GM19023 (cell line): ENCODE measurements at regions not wholly inside any gene's neighbourhood (a gene's known extent, or its start where the extent isn't known, plus 50 kb on each side); places are given as distances from the start of the nearest gene placed in this dataset.

ENCODE experiments used
- ATAC-seq: cut with Tn5 transposase; IDR thresholded peaks from one replicate; pipeline ENCODE4 v1.9.1; 2021; ENCODE audit warnings: mild to moderate bottlenecking, moderate library complexity; ENCODE audit not compliant: unreplicated experiment

GRCh38 chr17:33473061-33473460, 180.0 kb upstream of the ASIC2 start:
- ATAC-seq = no peak

- no peak for ATAC-seq
These were observed 181.7 kb upstream of the ASIC2 start for GRCh38 chr17:33474789-33475188.

- ATAC-seq = no peak
These were observed 182.5 kb upstream of the ASIC2 start for GRCh38 chr17:33475594-33475993.

GRCh38 chr17:33481652-33482051, 188.6 kb upstream of the ASIC2 start:
- ATAC-seq = no peak

GRCh38 chr17:33482636-33483035, 189.5 kb upstream of the ASIC2 start:
- no peak for ATAC-seq

GRCh38 chr17:33484559-33484958, 191.5 kb upstream of the ASIC2 start:
- no peak for ATAC-seq

GRCh38 chr17:33486135-33486885, 193.2 kb upstream of the ASIC2 start:
- no peak for ATAC-seq

GRCh38 chr17:33487187-33487879, 194.2 kb upstream of the ASIC2 start:
- ATAC-seq = no peak

- ATAC-seq = no peak
These were observed 198.9 kb upstream of the ASIC2 start for GRCh38 chr17:33491871-33492481.

GRCh38 chr17:33492731-33493265, 199.7 kb upstream of the ASIC2 start:
- no peak for ATAC-seq

- ATAC-seq = no peak
These were observed 200.5 kb upstream of the ASIC2 start for GRCh38 chr17:33493566-33493965.

GRCh38 chr17:33494151-33494550, 201.1 kb upstream of the ASIC2 start:
- ATAC-seq = no peak

GRCh38 chr17:33497623-33498022, 204.5 kb upstream of the ASIC2 start:
- ATAC-seq = no peak

GRCh38 chr17:33498069-33498468, 205.0 kb upstream of the ASIC2 start:
- ATAC-seq = no peak

- ATAC-seq = no peak
These were observed 205.9 kb upstream of the ASIC2 start for GRCh38 chr17:33499040-33499439.

GRCh38 chr17:33500151-33500550, 207.1 kb upstream of the ASIC2 start:
- no peak for ATAC-seq

GRCh38 chr17:33501185-33501584, 208.1 kb upstream of the ASIC2 start:
- ATAC-seq = no peak

GRCh38 chr17:33504571-33504970, 211.5 kb upstream of the ASIC2 start:
- no peak for ATAC-seq

- no peak for ATAC-seq
These were observed 214.0 kb upstream of the ASIC2 start for GRCh38 chr17:33506889-33507650.

GRCh38 chr17:33508215-33508614, 215.1 kb upstream of the ASIC2 start:
- no peak for ATAC-seq

GRCh38 chr17:33509331-33509730, 216.2 kb upstream of the ASIC2 start:
- no peak for ATAC-seq
